ENCODE measurements at regions not wholly inside any gene's neighbourhood (a gene's known extent, or its start where the extent isn't known, plus 50 kb on each side); places are given as distances from the start of the nearest gene placed in this dataset.

DNA sequence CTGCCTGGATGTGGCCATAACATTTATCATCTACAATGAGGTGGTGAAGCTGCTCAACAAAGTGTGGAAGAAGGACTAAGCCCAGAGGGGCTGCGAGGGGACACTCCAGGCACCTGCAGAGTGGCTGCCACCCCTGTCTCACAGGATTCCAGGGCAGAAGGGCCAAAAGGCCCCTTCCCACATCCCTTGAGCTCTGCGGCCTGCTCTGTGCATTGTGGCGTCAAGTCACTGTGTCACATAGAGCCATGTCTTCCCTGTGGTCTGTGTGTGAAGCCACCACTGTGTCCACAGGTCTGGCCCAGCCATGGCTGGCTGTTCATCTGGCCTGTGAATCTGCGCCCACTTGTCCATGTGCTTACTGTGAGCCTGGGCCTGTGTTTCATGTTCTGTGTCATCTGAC, 1714.6 kb downstream of the TP53TG3F start:
- TF ChIP-seq, protein P1, sequence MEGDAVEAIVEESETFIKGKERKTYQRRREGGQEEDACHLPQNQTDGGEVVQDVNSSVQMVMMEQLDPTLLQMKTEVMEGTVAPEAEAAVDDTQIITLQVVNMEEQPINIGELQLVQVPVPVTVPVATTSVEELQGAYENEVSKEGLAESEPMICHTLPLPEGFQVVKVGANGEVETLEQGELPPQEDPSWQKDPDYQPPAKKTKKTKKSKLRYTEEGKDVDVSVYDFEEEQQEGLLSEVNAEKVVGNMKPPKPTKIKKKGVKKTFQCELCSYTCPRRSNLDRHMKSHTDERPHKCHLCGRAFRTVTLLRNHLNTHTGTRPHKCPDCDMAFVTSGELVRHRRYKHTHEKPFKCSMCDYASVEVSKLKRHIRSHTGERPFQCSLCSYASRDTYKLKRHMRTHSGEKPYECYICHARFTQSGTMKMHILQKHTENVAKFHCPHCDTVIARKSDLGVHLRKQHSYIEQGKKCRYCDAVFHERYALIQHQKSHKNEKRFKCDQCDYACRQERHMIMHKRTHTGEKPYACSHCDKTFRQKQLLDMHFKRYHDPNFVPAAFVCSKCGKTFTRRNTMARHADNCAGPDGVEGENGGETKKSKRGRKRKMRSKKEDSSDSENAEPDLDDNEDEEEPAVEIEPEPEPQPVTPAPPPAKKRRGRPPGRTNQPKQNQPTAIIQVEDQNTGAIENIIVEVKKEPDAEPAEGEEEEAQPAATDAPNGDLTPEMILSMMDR (IDR thresholded peaks at IDR 0.05), result no peak
- TF ChIP-seq EZH2 (IDR thresholded peaks at IDR 0.05; ENCODE audit: borderline replicate concordance, insufficient read depth, low read depth, low read length, poor library complexity, severe bottlenecking), result no peak

Data from B cell (primary cell).